Dendritic cell treated with granulocyte-macrophage colony-stimulating factor and Interleukin-4, amounts not matched to agents 40 ng/mL and 50 ng/mL, for 4 days (primary cell): ENCODE measurements at regions not wholly inside any gene's neighbourhood (a gene's known extent, or its start where the extent isn't known, plus 50 kb on each side); places are given as distances from the start of the nearest gene placed in this dataset.
A peak's percentile ranks its signal among the peaks of the same experiment; 100 is the strongest.

Experiments
- H3K27ac Mint-ChIP-seq: one replicate; pipeline ENCODE4 v1.8.0; 2022; ENCODE audit warnings: mild to moderate bottlenecking, mixed read lengths
- H3K27me3 Mint-ChIP-seq: one replicate; pipeline ENCODE4 v1.8.0; 2022; ENCODE audit warnings: mild to moderate bottlenecking, mixed read lengths
- H3K36me3 Mint-ChIP-seq: one replicate; pipeline ENCODE4 v1.8.0; 2022; ENCODE audit warnings: low read depth, mixed read lengths
- H3K4me1 Mint-ChIP-seq: one replicate; pipeline ENCODE4 v1.8.0; 2022; ENCODE audit warnings: low read depth, mixed read lengths
- H3K4me3 Mint-ChIP-seq: one replicate; pipeline ENCODE4 v1.8.0; 2022; ENCODE audit warnings: mild to moderate bottlenecking, moderate library complexity, mixed read lengths
- H3K9me3 Mint-ChIP-seq: one replicate; pipeline ENCODE4 v1.8.0; 2022; ENCODE audit warnings: mixed read lengths
- intact Hi-C: fragments of 100-400 bp; cut with micrococcal nuclease; formaldehyde crosslinking; loops from one replicate; pipeline ENCODE4 v1.15.0; 2022

DNA sequence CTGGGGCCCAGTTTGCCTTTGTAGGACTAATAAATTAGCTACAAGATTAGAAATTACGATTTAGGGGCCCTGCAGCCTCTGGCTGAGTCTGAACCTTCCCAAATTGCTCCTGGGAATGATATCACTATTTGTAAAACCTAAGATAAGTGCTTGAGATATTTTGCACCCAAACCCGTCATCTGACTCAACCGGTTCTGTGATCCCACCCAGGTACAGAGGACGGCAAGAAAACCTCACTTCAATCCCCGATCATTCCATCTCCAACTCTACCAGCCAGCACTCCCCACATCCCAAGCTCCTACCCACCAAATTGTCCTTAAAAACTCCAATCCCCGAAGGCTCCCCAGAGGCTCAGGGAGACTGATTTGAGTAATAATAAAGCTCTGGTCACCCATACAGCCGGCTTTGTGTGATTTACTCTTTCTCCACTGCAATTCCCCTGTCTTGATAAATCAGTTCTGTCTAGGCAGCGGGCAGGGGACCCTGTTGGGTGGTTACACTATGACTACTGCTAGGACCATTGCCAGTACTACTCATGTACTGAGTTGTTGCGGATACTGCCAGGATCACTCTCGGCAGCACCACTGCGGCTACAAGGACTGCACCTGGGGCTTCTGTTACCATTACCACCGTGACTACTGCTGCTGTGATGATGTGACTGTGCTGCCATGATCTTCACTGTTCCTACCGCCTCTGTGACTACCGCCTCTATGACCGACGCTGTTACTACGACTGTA is 73.1 kb downstream of the IRF8 start:
- intact Hi-C loops = no loop called here
- H3K4me1 Mint-ChIP-seq = peaks cover 48% of the 10 kb centered on the region
- H3K36me3 Mint-ChIP-seq = no peaks in the 10 kb centered on the region
- no peak overlapping the region for H3K4me3 Mint-ChIP-seq
- H3K9me3 Mint-ChIP-seq = no peaks in the 10 kb centered on the region
- H3K27me3 Mint-ChIP-seq = peaks cover 27% of the 10 kb centered on the region
- no peak overlapping the region for H3K27ac Mint-ChIP-seq

GRCh38 chr16:85974428-85975375 is 75.7 kb downstream of the IRF8 start:
- H3K4me1 Mint-ChIP-seq = peaks cover 46% of the 10 kb centered on the region
- H3K27me3 Mint-ChIP-seq = peaks cover 8% of the 10 kb centered on the region
- H3K9me3 Mint-ChIP-seq = no peaks in the 10 kb centered on the region
- no peak overlapping the region for H3K4me3 Mint-ChIP-seq
- H3K27ac Mint-ChIP-seq = peak overlapping the region; percentile 19
- no peaks in the 10 kb centered on the region for H3K36me3 Mint-ChIP-seq
- intact Hi-C loops = loop anchor here (5.0 kb wide), 1 partner anchor 32 kb away; no protein-coding TSS in a partner anchor

- intact Hi-C loops = loop anchor here (5.0 kb wide), 1 partner anchor 33 kb away; no protein-coding TSS in a partner anchor
- H3K9me3 Mint-ChIP-seq = no peaks in the 10 kb centered on the region
- H3K27me3 Mint-ChIP-seq = peaks cover 3% of the 10 kb centered on the region
- H3K4me1 Mint-ChIP-seq = peaks cover 50% of the 10 kb centered on the region
- no peak overlapping the region for H3K4me3 Mint-ChIP-seq
- no peaks in the 10 kb centered on the region for H3K36me3 Mint-ChIP-seq
- H3K27ac Mint-ChIP-seq = peak overlapping the region; percentile 19
Observed at GRCh38 chr16:85975451-85975981, 76.6 kb downstream of the IRF8 start.

DNA sequence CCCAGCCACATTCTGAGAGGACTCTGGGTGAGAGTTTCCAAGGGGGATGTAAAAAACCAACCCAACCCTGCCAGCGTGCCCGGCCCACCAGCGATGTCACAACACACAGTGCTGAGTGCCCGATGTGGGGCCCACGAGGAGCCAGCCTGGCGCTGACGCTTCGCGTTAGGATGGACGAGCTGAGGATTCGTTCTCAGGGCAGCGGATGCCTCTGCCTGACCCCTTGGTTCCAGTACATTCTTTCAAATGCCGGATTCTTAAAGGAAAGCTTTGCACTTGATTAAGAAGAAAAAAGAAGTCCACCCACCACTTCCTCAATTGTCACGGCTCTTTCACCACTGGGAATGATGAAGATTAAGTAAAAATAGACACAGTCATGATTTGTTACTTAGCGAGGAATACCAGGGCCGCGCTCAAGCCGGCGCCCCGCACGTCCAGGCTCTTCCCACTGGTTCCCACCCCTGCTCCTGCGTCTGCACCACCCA is 79.4 kb downstream of the IRF8 start:
- Mint-ChIP-seq H3K36me3 (no peaks in the 10 kb centered on the region), H3K4me1 (peaks cover 77% of the 10 kb centered on the region), H3K4me3 (peak overlapping the region; percentile 61), H3K27ac (peak overlapping the region; percentile 86), H3K9me3 (no peaks in the 10 kb centered on the region), H3K27me3 (peaks cover 3% of the 10 kb centered on the region)
- intact Hi-C loops = loop anchor here (5.0 kb wide), 1 partner anchor 36 kb away; no protein-coding TSS in a partner anchor

DNA sequence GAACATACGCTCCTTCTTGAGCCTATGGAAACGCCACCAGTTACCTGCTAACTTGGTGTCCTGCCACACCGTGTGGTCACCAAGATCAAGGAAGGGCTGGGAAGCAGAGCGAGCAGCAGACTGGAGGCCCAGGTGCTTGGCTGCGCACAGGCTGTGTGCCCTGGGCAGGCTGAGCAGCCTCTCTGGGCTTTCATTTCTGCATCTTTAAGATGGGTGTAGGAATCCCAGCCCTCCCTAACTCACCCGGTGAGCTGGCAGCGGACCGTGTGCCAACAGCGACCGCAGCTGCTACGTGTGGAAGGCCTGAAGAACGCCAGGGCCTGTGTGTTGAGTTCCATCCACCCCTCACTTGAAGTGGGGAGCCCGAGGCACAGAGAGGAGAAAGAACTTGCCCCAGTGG is 80.0 kb downstream of the IRF8 start:
- Mint-ChIP-seq H3K4me3 (peak overlapping the region; percentile 61), H3K27me3 (peaks cover 3% of the 10 kb centered on the region), H3K4me1 (peaks cover 83% of the 10 kb centered on the region), H3K36me3 (no peaks in the 10 kb centered on the region), H3K27ac (peak overlapping the region; percentile 86), H3K9me3 (no peaks in the 10 kb centered on the region)
- intact Hi-C loops = loop anchor here (5.0 kb wide), 1 partner anchor 37 kb away; no protein-coding TSS in a partner anchor

- H3K27ac Mint-ChIP-seq = peak overlapping the region; percentile 86
- H3K9me3 Mint-ChIP-seq = no peaks in the 10 kb centered on the region
Observed at GRCh38 chr16:85979605-85980004, 80.6 kb downstream of the IRF8 start.

GRCh38 chr16:85980686-85981085 is 81.7 kb downstream of the IRF8 start:
- intact Hi-C loops = loop anchor here (5.0 kb wide), 1 partner anchor 73 kb away; no protein-coding TSS in a partner anchor
- Mint-ChIP-seq H3K27ac (no peak overlapping the region), H3K4me3 (no peak overlapping the region), H3K27me3 (peaks cover 2% of the 10 kb centered on the region), H3K4me1 (peaks cover 91% of the 10 kb centered on the region), H3K36me3 (no peaks in the 10 kb centered on the region), H3K9me3 (no peaks in the 10 kb centered on the region)

More at GRCh38 chr16:85979605-85980004, 80.6 kb downstream of the IRF8 start:
- Mint-ChIP-seq H3K36me3 (no peaks in the 10 kb centered on the region), H3K4me3 (no peak overlapping the region), H3K27me3 (peaks cover 3% of the 10 kb centered on the region), H3K4me1 (peaks cover 90% of the 10 kb centered on the region)
- intact Hi-C loops = loop anchor here (5.0 kb wide), 2 partner anchors 37 to 72 kb away; no protein-coding TSS in a partner anchor

DNA sequence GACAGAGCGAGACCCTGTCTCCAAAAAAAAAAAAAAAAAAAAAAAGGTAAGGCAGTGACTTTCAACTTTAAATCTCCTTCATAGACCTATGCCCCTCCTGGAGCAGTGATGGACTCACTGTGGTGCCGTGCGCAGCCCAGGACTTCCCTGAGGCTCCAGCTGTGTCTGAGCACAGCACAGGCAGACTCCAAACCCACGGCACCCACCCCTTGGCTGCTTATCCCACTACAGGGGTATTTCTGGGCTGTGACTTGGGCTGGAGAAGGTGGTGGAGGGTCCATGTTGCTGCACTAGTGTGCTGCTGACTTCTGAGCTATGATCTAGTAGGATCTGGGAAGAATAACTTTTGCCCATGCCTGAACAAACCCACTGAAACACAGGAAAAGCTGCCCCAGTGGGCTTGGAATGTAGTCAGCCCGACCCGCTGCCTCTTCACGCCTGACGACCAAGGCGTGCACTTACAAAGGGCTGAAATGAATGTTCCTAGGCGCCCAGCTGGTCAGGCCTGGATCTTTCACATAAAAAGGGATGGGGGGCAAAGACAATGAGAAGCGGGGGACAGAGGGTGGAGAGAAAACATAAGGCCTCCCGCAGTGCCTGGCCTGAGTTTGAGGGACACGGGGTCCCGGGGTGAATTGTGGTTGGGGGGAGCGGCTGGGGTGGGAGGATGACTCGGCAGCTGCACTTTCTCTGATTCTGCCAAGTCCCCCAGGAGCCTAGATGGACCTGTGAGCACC is 83.0 kb downstream of the IRF8 start:
- H3K4me1 Mint-ChIP-seq = peaks cover 92% of the 10 kb centered on the region
- H3K27me3 Mint-ChIP-seq = peaks cover 2% of the 10 kb centered on the region
- H3K4me3 Mint-ChIP-seq = no peak overlapping the region
- H3K36me3 Mint-ChIP-seq = no peaks in the 10 kb centered on the region
- H3K9me3 Mint-ChIP-seq = no peaks in the 10 kb centered on the region
- H3K27ac Mint-ChIP-seq = peak overlapping the region; percentile 89
- intact Hi-C loops = loop anchor here (5.0 kb wide), 1 partner anchor 75 kb away; no protein-coding TSS in a partner anchor

- Mint-ChIP-seq H3K27ac (peak overlapping the region; percentile 89), H3K9me3 (no peaks in the 10 kb centered on the region), H3K4me1 (peaks cover 93% of the 10 kb centered on the region), H3K27me3 (peaks cover 2% of the 10 kb centered on the region), H3K36me3 (no peaks in the 10 kb centered on the region), H3K4me3 (no peak overlapping the region)
- intact Hi-C loops = loop anchor here (5.0 kb wide), 1 partner anchor 75 kb away; no protein-coding TSS in a partner anchor
Observed at GRCh38 chr16:85982563-85982939, 83.6 kb downstream of the IRF8 start.

GRCh38 chr16:85983064-85983463 is 84.1 kb downstream of the IRF8 start:
- Mint-ChIP-seq H3K4me3 (no peak overlapping the region), H3K27me3 (peaks cover 2% of the 10 kb centered on the region), H3K36me3 (no peaks in the 10 kb centered on the region), H3K27ac (peak overlapping the region; percentile 89), H3K4me1 (peaks cover 88% of the 10 kb centered on the region), H3K9me3 (no peaks in the 10 kb centered on the region)
- intact Hi-C loops = loop anchor here (5.0 kb wide), 1 partner anchor 76 kb away; no protein-coding TSS in a partner anchor

GRCh38 chr16:85983606-85984230 is 84.8 kb downstream of the IRF8 start:
- no peaks in the 10 kb centered on the region for H3K9me3 Mint-ChIP-seq
- peaks cover 2% of the 10 kb centered on the region for H3K27me3 Mint-ChIP-seq
- peak overlapping the region; percentile 89 for H3K27ac Mint-ChIP-seq
- no peaks in the 10 kb centered on the region for H3K36me3 Mint-ChIP-seq
- intact Hi-C loops = loop anchor here (5.0 kb wide), 1 partner anchor 76 kb away; no protein-coding TSS in a partner anchor
- no peak overlapping the region for H3K4me3 Mint-ChIP-seq
- H3K4me1 Mint-ChIP-seq = peaks cover 82% of the 10 kb centered on the region

- H3K4me3 Mint-ChIP-seq = no peak overlapping the region
- H3K27me3 Mint-ChIP-seq = peaks cover 8% of the 10 kb centered on the region
- no peaks in the 10 kb centered on the region for H3K36me3 Mint-ChIP-seq
- no peaks in the 10 kb centered on the region for H3K9me3 Mint-ChIP-seq
- H3K4me1 Mint-ChIP-seq = peaks cover 75% of the 10 kb centered on the region
- intact Hi-C loops = loop anchor here (5.0 kb wide), 1 partner anchor 77 kb away; no protein-coding TSS in a partner anchor
- peak overlapping the region; percentile 89 for H3K27ac Mint-ChIP-seq
Observed at GRCh38 chr16:85984231-85984880, 85.4 kb downstream of the IRF8 start.
